B cell (primary cell): ENCODE measurements at regions not wholly inside any gene's neighbourhood (a gene's known extent, or its start where the extent isn't known, plus 50 kb on each side); places are given as distances from the start of the nearest gene placed in this dataset.

ENCODE experiments used
- ATAC-seq: fragments of 200-7000 bp; cut with Tn5 transposase; one replicate; pipeline ENCODE4 v1.10.0; 2021; ENCODE audit warnings: low read depth, mild to moderate bottlenecking, moderate number of reproducible peaks, moderate library complexity
- CTCF ChIA-PET: fragments of 350-600 bp; sonication (Branson Sonifier 250); formaldehyde crosslinking; loops from one replicate; lab custom pipeline; 2021; ENCODE audit warnings: antibody characterized with exemption, inconsistent platforms; lab: Charles Lee
- POLR2A ChIA-PET: fragments of 350-600 bp; sonication (Branson Sonifier 250); formaldehyde crosslinking; loops from one replicate; lab custom pipeline; 2021; ENCODE audit warnings: antibody characterized with exemption; lab: Charles Lee
- DNase-seq: peaks from one replicate; pipeline ENCODE4 v3.0.0; 2013
- H2AFZ ChIP-seq: 2 replicates; pipeline ENCODE4 v1.6.1; 2012; ENCODE audit warnings: mild to moderate bottlenecking, low read depth, low read length; ENCODE audit not compliant: insufficient read depth, poor library complexity, severe bottlenecking
- H3K27ac ChIP-seq, 2 donors: 1 replicate in 1 of 2; 2 replicates in 1 of 2; pipeline ENCODE4 v1.5.1; 2012 to 2013; ENCODE audit warnings: low read length in 2 of 2, mild to moderate bottlenecking in 2 of 2, moderate library complexity in 1 of 2
- H3K27me3 ChIP-seq, 4 experiments: fragments of 200-600 bp in 1 of 4; sonication (generic) in 1 of 4; replicated peaks in 1 of 4; 1 replicate in 2 of 4; 2 replicates in 2 of 4; pipeline versions ENCODE4 v1.6.1 to v1.7.0; 2013 to 2016; ENCODE audit warnings: low read length in 3 of 4, mild to moderate bottlenecking in 2 of 4, mixed read lengths in 1 of 4, moderate library complexity in 1 of 4; ENCODE audit not compliant: insufficient read depth in 4 of 4, control insufficient read depth in 3 of 4; ENCODE audit errors: control extremely low read depth in 1 of 4
- H3K36me3 ChIP-seq, 2 experiments: replicated peaks in 1 of 2; 1 replicate in 1 of 2; 2 replicates in 1 of 2; pipeline versions ENCODE4 v1.6.1 to v1.7.1; 2013; ENCODE audit warnings: low read length in 1 of 2; ENCODE audit not compliant: insufficient read depth in 2 of 2, control insufficient read depth in 1 of 2; ENCODE audit errors: control extremely low read depth in 1 of 2, extremely low read depth in 1 of 2
- H3K4me1 ChIP-seq, 2 donors: fragments of 200-600 bp in 1 of 2; sonication (generic) in 1 of 2; 1 replicate in 1 of 2; 2 replicates in 1 of 2; pipeline versions ENCODE4 v1.5.1 to v1.6.1; 2013 to 2017; ENCODE audit warnings: low read length in 2 of 2; ENCODE audit not compliant: control insufficient read depth in 2 of 2, insufficient read depth in 2 of 2
- H3K4me2 ChIP-seq: replicated peaks from 2 replicates; pipeline ENCODE3; 2012; ENCODE audit warnings: mild to moderate bottlenecking, low read depth, low read length; ENCODE audit not compliant: poor library complexity, severe bottlenecking
- H3K4me3 ChIP-seq, 5 experiments: fragments of 200-600 bp in 1 of 5; sonication (generic) in 1 of 5; 1 replicate in 3 of 5; 2 replicates in 2 of 5; pipeline versions ENCODE4 v1.5.1 to v1.7.0; 2011 to 2016; ENCODE audit warnings: low read length in 4 of 5, mild to moderate bottlenecking in 4 of 5, low read depth in 2 of 5, control low read depth in 1 of 5, moderate library complexity in 1 of 5; ENCODE audit not compliant: insufficient read depth in 1 of 5; ENCODE audit errors: control extremely low read depth in 1 of 5, extremely low read depth in 1 of 5
- H3K79me2 ChIP-seq: fragments of 200-600 bp; sonication (generic); one replicate; pipeline ENCODE4 v1.6.0; 2016; ENCODE audit warnings: low read length; ENCODE audit not compliant: control insufficient read depth, insufficient read depth
- H3K9ac ChIP-seq: fragments of 200-600 bp; sonication (generic); 2 replicates; pipeline ENCODE4 v1.6.1; 2017; ENCODE audit warnings: mild to moderate bottlenecking, low read length, moderate library complexity
- H3K9me3 ChIP-seq, 3 donors: one replicate each; pipeline versions ENCODE4 v1.6.1 to v1.7.1; 2013; ENCODE audit warnings: low read length in 2 of 3; ENCODE audit not compliant: control insufficient read depth in 2 of 3, insufficient read depth in 1 of 3; ENCODE audit errors: control extremely low read depth in 1 of 3
- H4K20me1 ChIP-seq: 2 replicates; pipeline ENCODE4 v1.6.0; 2012; ENCODE audit warnings: mild to moderate bottlenecking, low read length; ENCODE audit not compliant: insufficient read depth, control insufficient read depth, poor library complexity, severe bottlenecking
- H3K27ac Mint-ChIP-seq: one replicate; pipeline ENCODE4 v1.8.0; 2021; ENCODE audit warnings: mixed read lengths
- H3K27me3 Mint-ChIP-seq: one replicate; pipeline ENCODE4 v1.8.0; 2021; ENCODE audit warnings: mixed read lengths
- H3K4me1 Mint-ChIP-seq: one replicate; pipeline ENCODE4 v1.8.0; 2021; ENCODE audit warnings: mixed read lengths
- H3K4me3 Mint-ChIP-seq: one replicate; pipeline ENCODE4 v1.8.0; 2021; ENCODE audit warnings: mixed read lengths
- H3K9me3 Mint-ChIP-seq: one replicate; pipeline ENCODE4 v1.8.0; 2022; ENCODE audit warnings: mixed read lengths; ENCODE audit not compliant: insufficient read depth
- CTCF ChIP-seq: fragments of 200-600 bp; IDR thresholded peaks from one replicate; pipeline ENCODE4 v1.8.0; 2022; ENCODE audit warnings: antibody characterized with exemption, mild to moderate bottlenecking
- EZH2 ChIP-seq: IDR thresholded peaks from 2 replicates; pipeline ENCODE4 v1.6.1; 2012; ENCODE audit warnings: borderline replicate concordance, low read depth, mild to moderate bottlenecking, moderate library complexity, low read length; ENCODE audit not compliant: insufficient read depth, poor library complexity, severe bottlenecking
- WGBS: methylation state at CpG from one replicate; pipeline ENCODE4 v1.1.5; 2013; ENCODE audit warnings: missing lambda C conversion rate; ENCODE audit not compliant: insufficient coverage; 5-methylcytosine and 5-hydroxymethylcytosine counted together
- intact Hi-C: fragments of 100-400 bp; cut with micrococcal nuclease; formaldehyde crosslinking; loops from one replicate; pipeline ENCODE4 v1.10.0; 2022

- intact Hi-C loops, result no loop called here
- 100% methylated on average over 1 of the region's 2 CpGs for WGBS
- Mint-ChIP-seq H3K9me3 (no peaks in the 10 kb centered on the region), H3K27ac (no peak overlapping the region), H3K27me3 (no peaks in the 10 kb centered on the region), H3K4me3 (no peak overlapping the region), H3K4me1 (no peaks in the 10 kb centered on the region)
- Histone ChIP-seq H2AFZ (no peak overlapping the region), H3K4me3 (no peak overlapping the region), H3K36me3 (no peaks in the 10 kb centered on the region), H3K4me2 (no peak overlapping the region), H3K4me1 (no peaks in the 10 kb centered on the region), H4K20me1 (no peaks in the 10 kb centered on the region), H3K27me3 (no peaks in the 10 kb centered on the region), H3K79me2 (no peaks in the 10 kb centered on the region), H3K9me3 (no peaks in the 10 kb centered on the region), H3K27ac (no peak overlapping the region), H3K9ac (no peak overlapping the region)
- TF ChIP-seq EZH2 (no peak), CTCF (no peak)
- CTCF ChIA-PET, result no interaction called here
- POLR2A ChIA-PET, result no interaction called here
- no peak for ATAC-seq
- no peak for DNase-seq
Measured at GRCh38 chr7:15985587-15986384, 299.3 kb upstream of the MEOX2 start.

- Histone ChIP-seq H3K36me3 (no peaks in the 10 kb centered on the region), H3K27me3 (no peaks in the 10 kb centered on the region), H4K20me1 (no peaks in the 10 kb centered on the region), H3K79me2 (no peaks in the 10 kb centered on the region), H3K4me3 (no peak overlapping the region), H3K9ac (no peak overlapping the region), H3K9me3 (no peaks in the 10 kb centered on the region), H2AFZ (no peak overlapping the region), H3K4me1 (no peaks in the 10 kb centered on the region), H3K4me2 (no peak overlapping the region), H3K27ac (no peak overlapping the region)
- POLR2A ChIA-PET, result no interaction called here
- Mint-ChIP-seq H3K4me1 (no peaks in the 10 kb centered on the region), H3K9me3 (no peaks in the 10 kb centered on the region), H3K4me3 (no peak overlapping the region), H3K27ac (no peak overlapping the region), H3K27me3 (no peaks in the 10 kb centered on the region)
- no peak for DNase-seq
- no CpG with 5 or more reads among the region's 3 CpGs for WGBS
- CTCF ChIA-PET, result no interaction called here
- TF ChIP-seq EZH2 (no peak), CTCF (no peak)
- intact Hi-C loops, result no loop called here
- no peak for ATAC-seq
Measured at GRCh38 chr7:15977663-15978062, 291.2 kb upstream of the MEOX2 start.
